ENCODE measurements at regions not wholly inside any gene's neighbourhood (a gene's known extent, or its start where the extent isn't known, plus 50 kb on each side); places are given as distances from the start of the nearest gene placed in this dataset.

GRCh38 chr2:212945526-212945925 lies 205.9 kb downstream of the IKZF2 start:
- Histone ChIP-seq H3K27me3 (no peaks in the 10 kb centered on the region), H3K4me3 (no peak overlapping the region), H3K4me1 (peaks cover 0 to 6% (median 6%) of the 10 kb centered on the region in 4 donors), H3K27ac (no peak overlapping the region), H3K36me3 (no peaks in the 10 kb centered on the region), H3K9me3 (no peaks in the 10 kb centered on the region)
- DNase-seq = no peak
- intact Hi-C loops (cut with DNase I) = no loop called here
- no peak for TF ChIP-seq POLR2AphosphoS5 (IDR thresholded peaks at IDR 0.05)
- TF ChIP-seq EP300 (IDR thresholded peaks at IDR 0.05) = no peak
- no peak for TF ChIP-seq CTCF (IDR thresholded peaks at IDR 0.05)
- TF ChIP-seq POLR2A (IDR thresholded peaks at IDR 0.05) = no peak
- 75 to 76% methylated on average over 3 of the region's 3 CpGs for WGBS, 2 donors

- Histone ChIP-seq H3K27me3 (no peaks in the 10 kb centered on the region), H3K27ac (no peak overlapping the region), H3K36me3 (no peaks in the 10 kb centered on the region), H3K4me1 (peaks cover 0 to 7% (median 6%) of the 10 kb centered on the region in 4 donors), H3K9me3 (no peaks in the 10 kb centered on the region), H3K4me3 (no peak overlapping the region)
- TF ChIP-seq POLR2A (IDR thresholded peaks at IDR 0.05) (no peak), CTCF (IDR thresholded peaks at IDR 0.05) (no peak), EP300 (IDR thresholded peaks at IDR 0.05) (no peak), POLR2AphosphoS5 (IDR thresholded peaks at IDR 0.05) (no peak)
- DNase-seq = no peak
- intact Hi-C loops (cut with DNase I) = no loop called here
- 90 to 92% methylated on average over 3 of the region's 3 CpGs for WGBS, 2 donors
Observed at GRCh38 chr2:212943351-212943750, 208.1 kb downstream of the IKZF2 start.

GRCh38 chr2:212941361-212941760 lies 210.1 kb downstream of the IKZF2 start:
- Histone ChIP-seq H3K36me3 (no peaks in the 10 kb centered on the region), H3K27ac (no peak overlapping the region), H3K4me1 (peaks cover 0 to 7% (median 6%) of the 10 kb centered on the region in 4 donors), H3K27me3 (no peaks in the 10 kb centered on the region), H3K9me3 (no peaks in the 10 kb centered on the region), H3K4me3 (no peak overlapping the region)
- 77 to 83% methylated on average over 2 of the region's 2 CpGs for WGBS, 2 donors
- DNase-seq = no peak
- intact Hi-C loops (cut with DNase I) = no loop called here
- TF ChIP-seq POLR2A (IDR thresholded peaks at IDR 0.05) (no peak), EP300 (IDR thresholded peaks at IDR 0.05) (no peak), CTCF (IDR thresholded peaks at IDR 0.05) (no peak), POLR2AphosphoS5 (IDR thresholded peaks at IDR 0.05) (no peak)

- intact Hi-C loops (cut with DNase I) = no loop called here
- TF ChIP-seq EP300 (IDR thresholded peaks at IDR 0.05) = no peak
- TF ChIP-seq CTCF (IDR thresholded peaks at IDR 0.05) = no peak
- TF ChIP-seq POLR2AphosphoS5 (IDR thresholded peaks at IDR 0.05) = no peak
- no peak for TF ChIP-seq POLR2A (IDR thresholded peaks at IDR 0.05)
- no peaks in the 10 kb centered on the region for H3K27me3 ChIP-seq
- H3K4me3 ChIP-seq = no peak overlapping the region
- no peak overlapping the region for H3K27ac ChIP-seq
- H3K9me3 ChIP-seq = no peaks in the 10 kb centered on the region
- H3K4me1 ChIP-seq = peaks cover 0 to 7% (median 6%) of the 10 kb centered on the region in 4 donors
- DNase-seq = no peak
- no peaks in the 10 kb centered on the region for H3K36me3 ChIP-seq
- WGBS, 2 donors = 8 to 55% methylated on average over 2 of the region's 2 CpGs
Observed at GRCh38 chr2:212940816-212941215, 210.6 kb downstream of the IKZF2 start.
